ENCODE measurements at regions not wholly inside any gene's neighbourhood (a gene's known extent, or its start where the extent isn't known, plus 50 kb on each side); places are given as distances from the start of the nearest gene placed in this dataset.
A peak's percentile ranks its signal among the peaks of the same experiment; 100 is the strongest.

DNA sequence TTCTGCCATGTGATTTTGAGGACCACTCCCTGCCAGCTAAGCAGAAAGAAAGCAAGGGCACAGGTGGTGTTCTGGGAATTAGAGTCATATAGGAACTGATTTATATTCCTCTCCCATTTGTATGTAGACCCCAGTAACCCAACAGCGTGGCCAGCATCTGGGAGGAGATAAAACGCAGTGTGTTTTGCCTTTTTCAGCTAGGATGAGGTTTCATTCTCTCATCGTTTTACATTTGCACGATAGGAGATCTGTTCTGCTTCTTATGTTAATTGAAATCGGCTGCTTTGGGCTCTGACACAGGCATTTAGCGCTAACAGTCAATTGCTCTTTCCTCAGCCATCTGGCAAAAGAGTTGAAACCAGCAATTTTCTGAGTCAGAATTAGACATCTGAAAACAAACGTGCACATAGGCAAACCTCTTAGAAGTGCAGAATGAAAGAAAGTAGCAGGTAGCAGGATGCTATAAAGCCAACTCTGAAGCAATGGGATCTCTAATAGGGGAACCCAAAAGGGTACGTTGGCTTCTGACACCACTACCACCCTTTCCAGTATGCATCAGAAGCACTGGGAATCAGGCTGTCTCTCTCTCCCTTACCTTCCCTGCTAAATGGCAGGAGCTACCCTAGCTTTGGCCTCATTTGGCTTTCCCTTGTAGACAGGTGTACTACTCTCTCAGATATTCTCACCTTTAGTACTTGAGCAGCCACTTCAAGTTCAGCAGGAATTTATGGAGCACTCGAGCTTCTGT is 219.1 kb downstream of the PHLDA1 start:
- DNase-seq (ENCODE audit: low spot score), result peak; percentile 67
- TF ChIP-seq NANOG (IDR thresholded peaks at IDR 0.05; ENCODE audit: borderline replicate concordance) (peak; percentile 47; the same call in 1 of the 2 replicates), POLR2AphosphoS5 (IDR thresholded peaks at IDR 0.05; ENCODE audit: low read depth) (no peak)
- no peaks in the 10 kb centered on the region for H3K36me3 ChIP-seq (ENCODE audit: insufficient read depth)
- H3K4me1 Mint-ChIP-seq, result peaks cover 45% of the 10 kb centered on the region
- peaks cover 6% of the 10 kb centered on the region for H3K27me3 Mint-ChIP-seq (ENCODE audit: insufficient read depth, low read depth, poor library complexity)
- H3K36me3 Mint-ChIP-seq (ENCODE audit: low read depth), result peaks cover 11% of the 10 kb centered on the region; the same call in 1 of the 3 replicates
- no peaks in the 10 kb centered on the region for H4K20me1 ChIP-seq (replicated peaks; ENCODE audit: insufficient read depth)
- H3K4me3 Mint-ChIP-seq, result peak overlapping the region; percentile 32
- H3K27ac ChIP-seq (ENCODE audit: low read depth), result peak overlapping the region; percentile 72
- no peaks in the 10 kb centered on the region for H3K27me3 ChIP-seq (ENCODE audit: insufficient read depth)
- H3K4me2 ChIP-seq, result peak overlapping the region; percentile 63
- peaks cover 35% of the 10 kb centered on the region for H3K4me1 ChIP-seq (ENCODE audit: insufficient read depth)
- no peaks in the 10 kb centered on the region for H3K79me2 ChIP-seq (replicated peaks; ENCODE audit: insufficient read depth)
- H3K27ac Mint-ChIP-seq, result peak overlapping the region; percentile 38; the same call in 1 of the 2 replicates
- peak overlapping the region; percentile 36 for H3K4me3 ChIP-seq
- peaks cover 7% of the 10 kb centered on the region; the same call in 2 of the 3 replicates for H3K9me3 Mint-ChIP-seq
- no peaks in the 10 kb centered on the region for H3F3A ChIP-seq (replicated peaks; ENCODE audit: low read depth)
- ATAC-seq, result peak; percentile 76
- no peak overlapping the region; the same call in 1 of the 2 replicates for H2AFZ ChIP-seq
- H3K9me2 ChIP-seq (ENCODE audit: insufficient read depth), result peaks cover 4% of the 10 kb centered on the region; the same call in 1 of the 2 replicates

DNA sequence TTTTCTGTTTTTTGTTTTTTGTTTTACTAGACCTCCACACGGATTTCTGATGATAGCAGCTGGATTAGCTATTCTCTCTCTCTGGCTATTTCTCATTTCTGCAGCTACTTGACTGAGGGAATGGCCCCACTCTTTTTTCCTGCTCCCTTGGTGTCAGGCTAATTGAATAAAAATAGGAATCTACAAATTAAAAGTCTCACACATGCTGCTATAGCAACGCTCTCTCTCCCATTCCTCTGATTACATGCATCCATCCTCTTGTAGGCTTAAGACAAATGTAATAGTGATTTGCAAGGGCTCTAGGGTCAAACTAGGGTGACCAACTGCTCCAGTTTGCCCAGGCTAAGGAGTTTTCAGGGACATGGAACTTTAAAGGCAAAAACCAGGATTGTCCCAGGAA is 221.8 kb downstream of the PHLDA1 start:
- Mint-ChIP-seq H3K27me3 (ENCODE audit: insufficient read depth, low read depth, poor library complexity) (peaks cover 3% of the 10 kb centered on the region), H3K27ac (no peak overlapping the region), H3K4me1 (peaks cover 41% of the 10 kb centered on the region), H3K9me3 (peaks cover 7% of the 10 kb centered on the region; the same call in 2 of the 3 replicates), H3K36me3 (ENCODE audit: low read depth) (peaks cover 11% of the 10 kb centered on the region; the same call in 1 of the 3 replicates), H3K4me3 (no peak overlapping the region)
- no peaks in the 10 kb centered on the region for H3K36me3 ChIP-seq (ENCODE audit: insufficient read depth)
- H3K27ac ChIP-seq (ENCODE audit: low read depth), result no peak overlapping the region
- DNase-seq (ENCODE audit: low spot score) (peak; percentile 80), ATAC-seq (peak; percentile 80)
- H2AFZ ChIP-seq, result no peak overlapping the region
- peak overlapping the region; percentile 10; the same call in 1 of the 2 replicates for H3K4me2 ChIP-seq
- H3K9me2 ChIP-seq (ENCODE audit: insufficient read depth), result peaks cover 4% of the 10 kb centered on the region; the same call in 1 of the 2 replicates
- H4K20me1 ChIP-seq (replicated peaks; ENCODE audit: insufficient read depth), result no peaks in the 10 kb centered on the region
- H3F3A ChIP-seq (replicated peaks; ENCODE audit: low read depth), result no peaks in the 10 kb centered on the region
- H3K27me3 ChIP-seq (ENCODE audit: insufficient read depth), result no peaks in the 10 kb centered on the region
- peaks cover 35% of the 10 kb centered on the region for H3K4me1 ChIP-seq (ENCODE audit: insufficient read depth)
- H3K79me2 ChIP-seq (replicated peaks; ENCODE audit: insufficient read depth), result no peaks in the 10 kb centered on the region
- no peak overlapping the region for H3K4me3 ChIP-seq
- TF ChIP-seq POLR2AphosphoS5 (IDR thresholded peaks at IDR 0.05; ENCODE audit: low read depth), result no peak
- TF ChIP-seq JUNB (IDR thresholded peaks at IDR 0.05; ENCODE audit: unreplicated experiment), result no peak
- no peak for TF ChIP-seq CREB1 (CRISPR knock-in tag; IDR thresholded peaks at IDR 0.05; ENCODE audit: low read depth)
- no peak for TF ChIP-seq EZH2phosphoT487 (IDR thresholded peaks at IDR 0.05; ENCODE audit: unreplicated experiment)
- TF ChIP-seq, protein P1, sequence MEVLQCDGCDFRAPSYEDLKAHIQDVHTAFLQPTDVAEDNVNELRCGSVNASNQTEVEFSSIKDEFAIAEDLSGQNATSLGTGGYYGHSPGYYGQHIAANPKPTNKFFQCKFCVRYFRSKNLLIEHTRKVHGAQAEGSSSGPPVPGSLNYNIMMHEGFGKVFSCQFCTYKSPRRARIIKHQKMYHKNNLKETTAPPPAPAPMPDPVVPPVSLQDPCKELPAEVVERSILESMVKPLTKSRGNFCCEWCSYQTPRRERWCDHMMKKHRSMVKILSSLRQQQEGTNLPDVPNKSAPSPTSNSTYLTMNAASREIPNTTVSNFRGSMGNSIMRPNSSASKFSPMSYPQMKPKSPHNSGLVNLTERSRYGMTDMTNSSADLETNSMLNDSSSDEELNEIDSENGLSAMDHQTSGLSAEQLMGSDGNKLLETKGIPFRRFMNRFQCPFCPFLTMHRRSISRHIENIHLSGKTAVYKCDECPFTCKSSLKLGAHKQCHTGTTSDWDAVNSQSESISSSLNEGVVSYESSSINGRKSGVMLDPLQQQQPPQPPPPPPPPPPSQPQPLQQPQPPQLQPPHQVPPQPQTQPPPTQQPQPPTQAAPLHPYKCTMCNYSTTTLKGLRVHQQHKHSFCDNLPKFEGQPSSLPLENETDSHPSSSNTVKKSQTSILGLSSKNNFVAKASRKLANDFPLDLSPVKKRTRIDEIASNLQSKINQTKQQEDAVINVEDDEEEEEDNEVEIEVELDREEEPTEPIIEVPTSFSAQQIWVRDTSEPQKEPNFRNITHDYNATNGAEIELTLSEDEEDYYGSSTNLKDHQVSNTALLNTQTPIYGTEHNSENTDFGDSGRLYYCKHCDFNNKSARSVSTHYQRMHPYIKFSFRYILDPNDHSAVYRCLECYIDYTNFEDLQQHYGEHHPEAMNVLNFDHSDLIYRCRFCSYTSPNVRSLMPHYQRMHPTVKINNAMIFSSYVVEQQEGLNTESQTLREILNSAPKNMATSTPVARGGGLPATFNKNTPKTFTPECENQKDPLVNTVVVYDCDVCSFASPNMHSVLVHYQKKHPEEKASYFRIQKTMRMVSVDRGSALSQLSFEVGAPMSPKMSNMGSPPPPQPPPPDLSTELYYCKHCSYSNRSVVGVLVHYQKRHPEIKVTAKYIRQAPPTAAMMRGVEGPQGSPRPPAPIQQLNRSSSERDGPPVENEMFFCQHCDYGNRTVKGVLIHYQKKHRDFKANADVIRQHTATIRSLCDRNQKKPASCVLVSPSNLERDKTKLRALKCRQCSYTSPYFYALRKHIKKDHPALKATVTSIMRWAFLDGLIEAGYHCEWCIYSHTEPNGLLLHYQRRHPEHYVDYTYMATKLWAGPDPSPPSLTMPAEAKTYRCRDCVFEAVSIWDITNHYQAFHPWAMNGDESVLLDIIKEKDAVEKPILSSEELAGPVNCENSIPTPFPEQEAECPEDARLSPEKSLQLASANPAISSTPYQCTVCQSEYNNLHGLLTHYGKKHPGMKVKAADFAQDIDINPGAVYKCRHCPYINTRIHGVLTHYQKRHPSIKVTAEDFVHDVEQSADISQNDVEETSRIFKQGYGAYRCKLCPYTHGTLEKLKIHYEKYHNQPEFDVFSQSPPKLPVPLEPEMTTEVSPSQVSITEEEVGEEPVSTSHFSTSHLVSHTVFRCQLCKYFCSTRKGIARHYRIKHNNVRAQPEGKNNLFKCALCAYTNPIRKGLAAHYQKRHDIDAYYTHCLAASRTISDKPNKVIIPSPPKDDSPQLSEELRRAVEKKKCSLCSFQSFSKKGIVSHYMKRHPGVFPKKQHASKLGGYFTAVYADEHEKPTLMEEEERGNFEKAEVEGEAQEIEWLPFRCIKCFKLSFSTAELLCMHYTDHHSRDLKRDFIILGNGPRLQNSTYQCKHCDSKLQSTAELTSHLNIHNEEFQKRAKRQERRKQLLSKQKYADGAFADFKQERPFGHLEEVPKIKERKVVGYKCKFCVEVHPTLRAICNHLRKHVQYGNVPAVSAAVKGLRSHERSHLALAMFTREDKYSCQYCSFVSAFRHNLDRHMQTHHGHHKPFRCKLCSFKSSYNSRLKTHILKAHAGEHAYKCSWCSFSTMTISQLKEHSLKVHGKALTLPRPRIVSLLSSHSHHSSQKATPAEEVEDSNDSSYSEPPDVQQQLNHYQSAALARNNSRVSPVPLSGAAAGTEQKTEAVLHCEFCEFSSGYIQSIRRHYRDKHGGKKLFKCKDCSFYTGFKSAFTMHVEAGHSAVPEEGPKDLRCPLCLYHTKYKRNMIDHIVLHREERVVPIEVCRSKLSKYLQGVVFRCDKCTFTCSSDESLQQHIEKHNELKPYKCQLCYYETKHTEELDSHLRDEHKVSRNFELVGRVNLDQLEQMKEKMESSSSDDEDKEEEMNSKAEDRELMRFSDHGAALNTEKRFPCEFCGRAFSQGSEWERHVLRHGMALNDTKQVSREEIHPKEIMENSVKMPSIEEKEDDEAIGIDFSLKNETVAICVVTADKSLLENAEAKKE (CRISPR knock-in tag; IDR thresholded peaks at IDR 0.05), result no peak
- TF ChIP-seq CTCF (conservative IDR thresholded peaks at IDR 0.05; ENCODE audit: low read depth in 2 of 2), result no peak
- TF ChIP-seq ZNF114 (CRISPR knock-in tag; IDR thresholded peaks at IDR 0.05), result no peak
- TF ChIP-seq, protein P2, sequence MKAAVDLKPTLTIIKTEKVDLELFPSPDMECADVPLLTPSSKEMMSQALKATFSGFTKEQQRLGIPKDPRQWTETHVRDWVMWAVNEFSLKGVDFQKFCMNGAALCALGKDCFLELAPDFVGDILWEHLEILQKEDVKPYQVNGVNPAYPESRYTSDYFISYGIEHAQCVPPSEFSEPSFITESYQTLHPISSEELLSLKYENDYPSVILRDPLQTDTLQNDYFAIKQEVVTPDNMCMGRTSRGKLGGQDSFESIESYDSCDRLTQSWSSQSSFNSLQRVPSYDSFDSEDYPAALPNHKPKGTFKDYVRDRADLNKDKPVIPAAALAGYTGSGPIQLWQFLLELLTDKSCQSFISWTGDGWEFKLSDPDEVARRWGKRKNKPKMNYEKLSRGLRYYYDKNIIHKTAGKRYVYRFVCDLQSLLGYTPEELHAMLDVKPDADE (IDR thresholded peaks at IDR 0.05), result no peak

Data from GM23338 (cell line).